Panc1 (cell line): ENCODE measurements at regions not wholly inside any gene's neighbourhood (a gene's known extent, or its start where the extent isn't known, plus 50 kb on each side); places are given as distances from the start of the nearest gene placed in this dataset.

Experiments
- ATAC-seq: fragments of 200-7000 bp; cut with Tn5 transposase; 2 replicates; pipeline ENCODE4 v1.9.1; 2020; ENCODE audit warnings: mild to moderate bottlenecking, moderate library complexity
- BruUV-seq: library from RNA; stranded (reverse); fragments of 400-500 nt; replicated peaks from 2 replicates; lab custom pipeline; 2021; lab: Mats Ljungman, UMichigan
- CTCF ChIA-PET: fragments of 300-600 bp; sonication (Branson Sonifier 250); formaldehyde crosslinking; loops from one replicate; lab custom pipeline; 2022; ENCODE audit warnings: antibody characterized with exemption; lab: Charles Lee
- POLR2A ChIA-PET: fragments of 300-600 bp; sonication (Branson Sonifier 250); formaldehyde crosslinking; loops from one replicate; lab custom pipeline; 2022; ENCODE audit warnings: antibody characterized with exemption; lab: Charles Lee
- DNase-seq: peaks from one replicate; pipeline ENCODE4 v3.0.0-alpha.2; 2010; ENCODE audit warnings: low read depth, low spot score
- H3K27ac ChIP-seq: 2 replicates; pipeline ENCODE4 v1.5.1; 2011; ENCODE audit warnings: mild to moderate bottlenecking, low read length, inconsistent platforms
- H3K27me3 ChIP-seq: fragments of 200-500 bp; sonication (Bioruptor generic); 2 replicates; pipeline ENCODE4 v1.6.0; 2014; ENCODE audit warnings: low read length, inconsistent platforms; ENCODE audit not compliant: control insufficient read depth, insufficient read depth
- H3K36me3 ChIP-seq: fragments of 200-500 bp; sonication (Bioruptor generic); 2 replicates; pipeline ENCODE4 v1.5.1; 2014; ENCODE audit warnings: inconsistent platforms, mild to moderate bottlenecking, low read length, moderate library complexity; ENCODE audit not compliant: control insufficient read depth, insufficient read depth
- H3K4me1 ChIP-seq: 2 replicates; pipeline ENCODE4 v1.5.1; 2011; ENCODE audit warnings: inconsistent platforms, mild to moderate bottlenecking, low read length, moderate library complexity; ENCODE audit not compliant: control insufficient read depth, insufficient read depth
- H3K4me3 ChIP-seq, 2 experiments: 2 replicates each; pipeline ENCODE4 v1.5.1; 2011 to 2012; ENCODE audit warnings: low read depth in 2 of 2, low read length in 2 of 2, mild to moderate bottlenecking in 2 of 2, inconsistent platforms in 1 of 2, moderate library complexity in 1 of 2
- H3K9me3 ChIP-seq: fragments of 200-500 bp; sonication (Bioruptor generic); 2 replicates; pipeline ENCODE4 v1.5.1; 2014; ENCODE audit warnings: low read depth, mild to moderate bottlenecking, inconsistent platforms, low read length, moderate library complexity; ENCODE audit not compliant: control insufficient read depth, insufficient read depth
- POLR2AphosphoS5 ChIP-seq: IDR thresholded peaks from 2 replicates; pipeline ENCODE4 v1.6.1; 2012; ENCODE audit warnings: mild to moderate bottlenecking, low read depth, low read length, moderate library complexity
- REST ChIP-seq, 2 experiments: IDR thresholded peaks; 2 replicates each; pipeline ENCODE4 v1.6.1; 2011 to 2012; ENCODE audit warnings: low read depth in 2 of 2, control low read depth in 1 of 2, low read length in 1 of 2, mild to moderate bottlenecking in 1 of 2, moderate library complexity in 1 of 2; ENCODE audit not compliant: insufficient read depth in 1 of 2
- SIN3A ChIP-seq: IDR thresholded peaks from 2 replicates; pipeline ENCODE4 v1.6.1; 2012; ENCODE audit warnings: low read depth, mild to moderate bottlenecking, low read length, moderate library complexity, borderline replicate concordance; ENCODE audit not compliant: insufficient read depth
- TCF7L2 ChIP-seq: IDR thresholded peaks from 2 replicates; pipeline ENCODE4 v1.6.1; 2011; ENCODE audit warnings: mild to moderate bottlenecking, low read depth, low read length, inconsistent platforms
- in situ Hi-C: cut with HindIII; loops from 2 replicates; pipeline ENCODE4 v1.10.0; 2016; ENCODE audit warnings: low sequenced_read_pairs, low pct_unique_long_range_greater_than_20kb
- intact Hi-C: fragments of 100-400 bp; cut with micrococcal nuclease; formaldehyde crosslinking; loops from one replicate; pipeline ENCODE4 v1.10.0; 2022; ENCODE audit not compliant: unreplicated experiment
- TF ChIP-seq, protein P1 (sequence below): fragments of 450-650 bp; IDR thresholded peaks from 2 replicates; pipeline ENCODE4 v1.5.1; 2017; ENCODE audit warnings: mild to moderate bottlenecking

DNA sequence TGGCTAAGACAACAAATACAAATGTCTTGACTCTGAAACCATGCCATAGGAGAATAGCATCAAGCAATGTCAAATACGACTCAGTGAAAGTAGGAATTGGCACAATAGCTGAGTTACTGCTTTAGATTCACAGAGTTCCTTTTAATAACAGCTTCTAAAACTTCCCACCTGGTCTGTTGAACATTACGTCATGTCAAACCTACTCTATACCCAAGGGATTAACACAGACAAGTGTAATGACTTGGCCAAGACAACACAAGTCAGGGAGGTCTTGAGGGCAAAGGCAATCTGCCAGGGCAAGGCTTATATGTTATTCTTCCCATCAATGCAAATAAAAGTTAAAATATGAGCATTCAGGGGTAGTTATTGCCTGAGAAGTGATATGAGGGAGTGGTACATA, 265.1 kb upstream of the PRDM1 start:
- no TSS peak for BruUV-seq

GRCh38 chr6:105819745-105820144, 266.4 kb upstream of the PRDM1 start:
- intact Hi-C loops: no loop called here
- TF ChIP-seq TCF7L2: no peak
- TF ChIP-seq, protein P1, sequence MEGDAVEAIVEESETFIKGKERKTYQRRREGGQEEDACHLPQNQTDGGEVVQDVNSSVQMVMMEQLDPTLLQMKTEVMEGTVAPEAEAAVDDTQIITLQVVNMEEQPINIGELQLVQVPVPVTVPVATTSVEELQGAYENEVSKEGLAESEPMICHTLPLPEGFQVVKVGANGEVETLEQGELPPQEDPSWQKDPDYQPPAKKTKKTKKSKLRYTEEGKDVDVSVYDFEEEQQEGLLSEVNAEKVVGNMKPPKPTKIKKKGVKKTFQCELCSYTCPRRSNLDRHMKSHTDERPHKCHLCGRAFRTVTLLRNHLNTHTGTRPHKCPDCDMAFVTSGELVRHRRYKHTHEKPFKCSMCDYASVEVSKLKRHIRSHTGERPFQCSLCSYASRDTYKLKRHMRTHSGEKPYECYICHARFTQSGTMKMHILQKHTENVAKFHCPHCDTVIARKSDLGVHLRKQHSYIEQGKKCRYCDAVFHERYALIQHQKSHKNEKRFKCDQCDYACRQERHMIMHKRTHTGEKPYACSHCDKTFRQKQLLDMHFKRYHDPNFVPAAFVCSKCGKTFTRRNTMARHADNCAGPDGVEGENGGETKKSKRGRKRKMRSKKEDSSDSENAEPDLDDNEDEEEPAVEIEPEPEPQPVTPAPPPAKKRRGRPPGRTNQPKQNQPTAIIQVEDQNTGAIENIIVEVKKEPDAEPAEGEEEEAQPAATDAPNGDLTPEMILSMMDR: no peak
- POLR2A ChIA-PET: no interaction called here
- CTCF ChIA-PET: no interaction called here
- no peaks in the 10 kb centered on the region for H3K27me3 ChIP-seq
- no peak overlapping the region for H3K27ac ChIP-seq
- no peaks in the 10 kb centered on the region for H3K36me3 ChIP-seq
- no TSS peak for BruUV-seq
- in situ Hi-C loops: no loop called here
- no peak for DNase-seq
- H3K4me3 ChIP-seq: no peak overlapping the region
- no peak for ATAC-seq
- no peaks in the 10 kb centered on the region; the same call in 1 of the 2 replicates for H3K9me3 ChIP-seq
- no peaks in the 10 kb centered on the region for H3K4me1 ChIP-seq

More for the DNA sequence above, 265.1 kb upstream of the PRDM1 start:
- Histone ChIP-seq H3K36me3 (no peaks in the 10 kb centered on the region), H3K27ac (no peak overlapping the region; the same call in 1 of the 2 replicates), H3K4me1 (no peaks in the 10 kb centered on the region), H3K27me3 (no peaks in the 10 kb centered on the region), H3K4me3 (no peak overlapping the region), H3K9me3 (no peaks in the 10 kb centered on the region; the same call in 1 of the 2 replicates)
- in situ Hi-C loops: no loop called here
- ATAC-seq (no peak), DNase-seq (no peak)
- TF ChIP-seq SIN3A: no peak
- no peak for TF ChIP-seq REST (IDR thresholded peaks at IDR 0.05; ENCODE audit: insufficient read depth in 1 of 2, low read depth in 2 of 2, low read length in 1 of 2)
- no peak for TF ChIP-seq POLR2AphosphoS5
- TF ChIP-seq, protein P1: no peak
- TF ChIP-seq TCF7L2: no peak
- intact Hi-C loops: no loop called here
- ChIA-PET POLR2A (no interaction called here), CTCF (no interaction called here)
